ENCODE measurements at regions not wholly inside any gene's neighbourhood (a gene's known extent, or its start where the extent isn't known, plus 50 kb on each side); places are given as distances from the start of the nearest gene placed in this dataset.
A peak's percentile ranks its signal among the peaks of the same experiment; 100 is the strongest.

DNA sequence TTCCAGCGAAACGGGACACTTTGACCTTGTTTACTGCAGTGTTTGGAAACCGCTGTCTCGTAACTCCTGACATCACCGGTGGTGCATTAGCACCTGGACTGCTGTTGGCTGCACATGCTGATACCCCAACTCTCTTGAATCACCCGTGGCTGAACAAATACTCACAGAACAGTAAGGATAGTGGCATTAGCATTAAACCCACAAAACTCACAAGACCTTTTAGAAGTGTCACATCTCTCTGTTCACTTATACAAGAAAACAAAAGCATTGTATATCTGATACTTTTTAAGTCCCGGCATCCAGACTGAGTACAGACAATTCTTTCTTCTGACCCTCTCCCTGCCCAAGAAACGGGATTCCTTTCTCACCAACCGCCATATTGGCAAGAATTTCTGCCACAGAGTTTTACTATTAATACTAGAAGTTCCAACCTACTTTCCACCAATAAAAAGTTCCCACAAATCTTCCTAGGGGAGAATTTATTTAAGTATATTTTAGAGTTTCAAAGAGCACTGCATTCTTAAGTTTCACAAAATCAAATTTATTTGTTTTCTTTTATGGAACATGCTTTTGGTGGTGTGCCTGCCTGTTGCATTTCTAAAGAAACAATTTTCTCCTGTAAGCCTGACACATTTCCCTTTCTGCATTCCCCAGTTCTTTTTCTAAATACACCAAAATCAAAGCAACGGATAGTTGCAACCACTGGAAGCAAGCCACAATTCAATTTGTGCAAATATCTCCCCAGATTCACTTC is 208.4 kb upstream of the KLF14 start:
- WGBS (ENCODE audit: insufficient coverage): 30% methylated on average over 5 of the region's 10 CpGs
- Histone ChIP-seq H3K27ac (ENCODE audit: low read depth, low read length) (no peak overlapping the region), H3K9me3 (ENCODE audit: control insufficient read depth, insufficient read depth, low read length) (no peaks in the 10 kb centered on the region), H3K4me3 (ENCODE audit: low read depth, low read length) (no peak overlapping the region), H3K36me3 (ENCODE audit: control insufficient read depth, insufficient read depth, low read length) (no peaks in the 10 kb centered on the region), H3K4me1 (ENCODE audit: control insufficient read depth, insufficient read depth, low read length) (no peaks in the 10 kb centered on the region), H3K27me3 (ENCODE audit: control insufficient read depth, insufficient read depth, low read length) (no peaks in the 10 kb centered on the region)
- peak in 1 of 6 donors; percentile 30 for DNase-seq (ENCODE audit: low read depth in 4 of 6, low spot score in 6 of 6)

DNA sequence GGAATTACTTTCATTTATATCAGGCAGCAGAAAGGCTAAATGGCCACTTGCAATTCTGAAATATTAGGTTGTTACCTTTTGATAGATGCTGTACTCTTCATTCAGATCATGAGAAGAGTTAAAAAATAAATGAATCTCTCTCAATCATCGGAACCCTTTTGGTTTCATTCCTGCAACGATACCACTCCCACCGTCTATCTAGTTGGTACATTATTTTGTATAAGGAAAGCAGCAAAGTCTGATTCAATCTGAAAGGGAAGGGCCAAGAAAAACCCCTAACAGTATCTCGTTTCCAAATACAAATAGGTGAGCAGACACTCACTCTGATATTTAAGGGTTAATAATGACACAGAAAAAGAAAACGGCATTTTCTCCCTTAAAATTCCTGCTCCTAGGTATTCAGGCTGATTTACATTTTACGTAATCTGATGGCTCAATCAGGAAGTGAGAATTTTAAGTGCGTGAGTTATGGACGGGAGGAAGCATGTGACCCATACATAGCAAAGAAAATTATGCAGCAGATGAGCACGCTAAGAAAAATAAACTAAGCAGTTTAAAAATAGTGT is 209.4 kb upstream of the KLF14 start:
- H3K4me3 ChIP-seq (ENCODE audit: low read depth, low read length): peak overlapping the region; percentile 24
- H3K9me3 ChIP-seq (ENCODE audit: control insufficient read depth, insufficient read depth, low read length): no peaks in the 10 kb centered on the region
- peak in 2 of 6 donors; percentile 30 to 54 for DNase-seq (ENCODE audit: low read depth in 4 of 6, low spot score in 6 of 6)
- H3K4me1 ChIP-seq (ENCODE audit: control insufficient read depth, insufficient read depth, low read length): no peaks in the 10 kb centered on the region
- no peaks in the 10 kb centered on the region for H3K27me3 ChIP-seq (ENCODE audit: control insufficient read depth, insufficient read depth, low read length)
- H3K36me3 ChIP-seq (ENCODE audit: control insufficient read depth, insufficient read depth, low read length): no peaks in the 10 kb centered on the region
- H3K27ac ChIP-seq (ENCODE audit: low read depth, low read length): no peak overlapping the region
- WGBS (ENCODE audit: insufficient coverage): no CpG with 5 or more reads among the region's 9 CpGs

DNA sequence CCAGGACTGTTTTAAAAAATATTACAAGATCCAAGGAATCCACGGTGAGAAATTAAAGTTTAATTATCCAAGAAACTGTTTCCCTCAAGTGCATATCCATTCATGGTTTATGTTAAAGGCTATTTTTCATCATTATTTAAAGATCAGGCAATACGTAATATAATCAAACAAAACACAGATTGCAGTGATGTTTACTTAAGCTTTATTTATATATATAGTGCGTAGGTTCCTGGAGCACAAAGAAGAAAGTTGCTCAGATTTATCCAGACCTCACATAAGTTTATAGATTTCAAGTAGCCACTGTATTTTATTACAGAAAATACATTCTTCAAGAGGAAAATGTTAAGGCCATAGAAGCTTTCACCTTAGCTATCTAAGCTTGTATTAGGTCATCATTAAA is 210.0 kb upstream of the KLF14 start:
- peak overlapping the region; percentile 24 for H3K4me3 ChIP-seq (ENCODE audit: low read depth, low read length)
- no CpG with 5 or more reads among the region's 3 CpGs for WGBS (ENCODE audit: insufficient coverage)
- no peaks in the 10 kb centered on the region for H3K27me3 ChIP-seq (ENCODE audit: control insufficient read depth, insufficient read depth, low read length)
- no peak overlapping the region for H3K27ac ChIP-seq (ENCODE audit: low read depth, low read length)
- H3K9me3 ChIP-seq (ENCODE audit: control insufficient read depth, insufficient read depth, low read length): no peaks in the 10 kb centered on the region
- no peaks in the 10 kb centered on the region for H3K4me1 ChIP-seq (ENCODE audit: control insufficient read depth, insufficient read depth, low read length)
- no peaks in the 10 kb centered on the region for H3K36me3 ChIP-seq (ENCODE audit: control insufficient read depth, insufficient read depth, low read length)
- DNase-seq (ENCODE audit: low read depth in 4 of 6, low spot score in 6 of 6): no peak

DNA sequence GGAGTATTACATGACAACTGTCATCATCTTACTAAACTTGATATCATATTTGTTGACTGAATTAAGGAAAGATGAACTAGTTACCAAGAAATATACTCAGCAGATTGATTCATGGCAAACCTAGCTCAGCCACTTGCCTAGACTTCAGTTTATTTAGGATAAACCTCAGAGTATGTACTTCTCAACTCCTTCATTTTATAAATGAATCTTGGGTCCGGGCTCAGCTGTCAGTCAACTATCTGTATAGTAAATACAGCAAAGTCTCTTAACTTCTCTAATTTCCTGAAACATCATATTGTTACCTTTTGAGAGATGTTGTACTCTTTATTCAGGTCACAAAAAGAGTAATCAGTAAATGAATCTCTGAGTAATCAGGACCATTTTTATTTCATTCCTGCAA is 211.0 kb upstream of the KLF14 start:
- H3K4me1 ChIP-seq (ENCODE audit: control insufficient read depth, insufficient read depth, low read length): no peaks in the 10 kb centered on the region
- no peaks in the 10 kb centered on the region for H3K27me3 ChIP-seq (ENCODE audit: control insufficient read depth, insufficient read depth, low read length)
- no CpG with 5 or more reads among the region's 1 CpG for WGBS (ENCODE audit: insufficient coverage)
- no peaks in the 10 kb centered on the region for H3K36me3 ChIP-seq (ENCODE audit: control insufficient read depth, insufficient read depth, low read length)
- no peak overlapping the region for H3K4me3 ChIP-seq (ENCODE audit: low read depth, low read length)
- no peak for DNase-seq (ENCODE audit: low read depth in 4 of 6, low spot score in 6 of 6)
- no peaks in the 10 kb centered on the region for H3K9me3 ChIP-seq (ENCODE audit: control insufficient read depth, insufficient read depth, low read length)
- no peak overlapping the region for H3K27ac ChIP-seq (ENCODE audit: low read depth, low read length)

DNA sequence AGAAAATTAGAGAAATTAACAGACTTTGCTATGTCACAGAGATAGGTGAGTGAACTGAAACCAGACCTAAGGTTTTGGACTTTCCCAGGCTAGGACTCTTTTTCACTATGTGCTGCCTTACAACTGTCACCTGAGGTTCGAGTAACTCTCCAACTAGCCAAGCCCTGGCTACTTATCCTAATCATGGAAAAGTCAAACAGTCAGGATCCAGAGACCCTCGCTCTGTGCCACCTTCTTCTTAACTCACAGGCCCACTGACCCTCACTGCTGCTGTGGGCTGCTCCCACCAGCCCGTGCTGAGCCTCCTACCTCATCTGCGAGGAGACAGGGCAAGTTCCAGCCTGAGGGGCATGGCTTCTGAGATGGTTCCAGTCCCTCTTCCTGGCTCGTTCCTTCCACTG is 211.4 kb upstream of the KLF14 start:
- DNase-seq (ENCODE audit: low read depth in 4 of 6, low spot score in 6 of 6): no peak
- H3K27ac ChIP-seq (ENCODE audit: low read depth, low read length): no peak overlapping the region
- 83% methylated on average over 4 of the region's 5 CpGs for WGBS (ENCODE audit: insufficient coverage)
- no peaks in the 10 kb centered on the region for H3K27me3 ChIP-seq (ENCODE audit: control insufficient read depth, insufficient read depth, low read length)
- H3K36me3 ChIP-seq (ENCODE audit: control insufficient read depth, insufficient read depth, low read length): no peaks in the 10 kb centered on the region
- no peaks in the 10 kb centered on the region for H3K4me1 ChIP-seq (ENCODE audit: control insufficient read depth, insufficient read depth, low read length)
- no peaks in the 10 kb centered on the region for H3K9me3 ChIP-seq (ENCODE audit: control insufficient read depth, insufficient read depth, low read length)
- no peak overlapping the region for H3K4me3 ChIP-seq (ENCODE audit: low read depth, low read length)

DNA sequence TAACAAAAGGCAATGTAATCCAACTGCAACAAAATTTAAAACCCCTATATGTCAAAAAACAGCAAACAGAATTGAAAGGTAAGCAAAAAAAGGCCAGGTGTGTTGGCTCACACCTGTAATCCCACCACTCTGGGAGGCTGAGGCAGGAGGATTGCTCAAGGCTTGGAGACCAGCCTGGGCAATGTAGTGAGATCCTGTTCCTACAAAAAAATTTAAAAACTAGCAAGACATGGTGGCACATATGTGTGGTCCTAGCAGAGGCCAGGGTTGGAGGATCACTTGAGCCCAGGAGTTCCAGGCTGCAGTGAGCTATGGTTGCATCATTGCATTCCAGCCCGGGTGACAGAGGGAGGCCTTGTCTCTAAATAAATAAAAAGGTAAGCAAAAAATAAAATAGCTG is 212.1 kb upstream of the KLF14 start:
- no CpG with 5 or more reads among the region's 1 CpG for WGBS (ENCODE audit: insufficient coverage)
- no peaks in the 10 kb centered on the region for H3K4me1 ChIP-seq (ENCODE audit: control insufficient read depth, insufficient read depth, low read length)
- no peaks in the 10 kb centered on the region for H3K27me3 ChIP-seq (ENCODE audit: control insufficient read depth, insufficient read depth, low read length)
- no peaks in the 10 kb centered on the region for H3K9me3 ChIP-seq (ENCODE audit: control insufficient read depth, insufficient read depth, low read length)
- H3K27ac ChIP-seq (ENCODE audit: low read depth, low read length): no peak overlapping the region
- H3K36me3 ChIP-seq (ENCODE audit: control insufficient read depth, insufficient read depth, low read length): no peaks in the 10 kb centered on the region
- no peak for DNase-seq (ENCODE audit: low read depth in 4 of 6, low spot score in 6 of 6)
- no peak overlapping the region for H3K4me3 ChIP-seq (ENCODE audit: low read depth, low read length)

DNA sequence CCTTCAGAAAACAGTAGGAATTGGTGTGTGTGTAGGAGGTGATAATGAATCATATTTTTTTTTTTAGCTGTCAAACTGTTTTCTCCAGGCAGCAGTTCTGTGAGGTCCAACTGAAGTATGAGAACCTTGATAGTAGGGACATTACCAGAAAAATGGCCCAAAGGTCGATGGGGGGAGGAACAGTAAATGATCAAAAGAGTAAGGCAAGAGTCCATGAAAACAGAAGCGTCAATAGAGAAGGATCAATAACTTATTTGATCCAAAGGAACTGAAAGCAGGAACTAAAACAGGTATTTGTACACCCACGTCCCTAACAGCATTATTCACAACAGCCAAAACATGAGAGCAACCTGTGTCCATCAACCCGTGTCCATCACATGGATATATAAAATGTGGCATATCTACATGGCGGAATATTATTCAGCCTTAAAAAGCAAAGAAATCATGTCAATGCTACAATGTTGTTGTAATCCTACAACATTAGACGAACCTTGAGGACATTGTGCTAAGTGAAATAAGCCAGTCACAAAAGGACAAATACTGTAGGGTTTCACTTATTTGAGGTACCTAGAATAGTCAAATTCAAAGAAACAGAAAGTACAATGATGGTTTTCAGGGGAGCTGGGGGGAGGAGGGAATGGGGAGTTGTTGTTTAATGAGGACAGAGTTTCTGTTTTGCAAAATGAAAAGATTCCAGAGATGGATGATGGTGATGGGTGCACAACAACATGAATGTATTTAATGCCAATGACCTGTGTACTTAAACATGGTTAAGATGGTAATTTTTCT is 214.0 kb upstream of the KLF14 start:
- no peaks in the 10 kb centered on the region for H3K4me1 ChIP-seq (ENCODE audit: control insufficient read depth, insufficient read depth, low read length)
- DNase-seq (ENCODE audit: low read depth in 4 of 6, low spot score in 6 of 6): no peak
- H3K9me3 ChIP-seq (ENCODE audit: control insufficient read depth, insufficient read depth, low read length): no peaks in the 10 kb centered on the region
- H3K36me3 ChIP-seq (ENCODE audit: control insufficient read depth, insufficient read depth, low read length): no peaks in the 10 kb centered on the region
- no peak overlapping the region for H3K4me3 ChIP-seq (ENCODE audit: low read depth, low read length)
- H3K27me3 ChIP-seq (ENCODE audit: control insufficient read depth, insufficient read depth, low read length): no peaks in the 10 kb centered on the region
- H3K27ac ChIP-seq (ENCODE audit: low read depth, low read length): no peak overlapping the region
- WGBS (ENCODE audit: insufficient coverage): 100% methylated on average over 1 of the region's 6 CpGs

DNA sequence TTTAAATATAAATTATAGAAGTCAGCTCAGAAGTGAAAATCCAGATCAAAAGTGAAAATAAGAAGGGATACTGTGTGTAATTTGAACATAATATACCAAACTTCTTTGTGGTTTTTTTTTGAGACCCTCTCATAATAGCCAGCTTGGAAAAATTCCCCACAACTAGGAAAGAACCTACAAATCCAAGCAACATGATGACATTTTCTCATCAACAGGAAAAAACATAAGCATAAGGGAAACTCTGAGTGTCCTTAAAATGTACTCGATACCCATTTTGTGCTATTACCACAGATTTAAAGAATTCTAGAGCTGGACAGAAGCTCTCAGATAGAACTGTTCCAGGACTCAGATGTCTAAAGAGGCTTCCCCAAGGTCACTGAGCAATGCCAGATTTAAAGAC is 214.8 kb upstream of the KLF14 start:
- no peaks in the 10 kb centered on the region for H3K36me3 ChIP-seq (ENCODE audit: control insufficient read depth, insufficient read depth, low read length)
- no peaks in the 10 kb centered on the region for H3K4me1 ChIP-seq (ENCODE audit: control insufficient read depth, insufficient read depth, low read length)

DNA sequence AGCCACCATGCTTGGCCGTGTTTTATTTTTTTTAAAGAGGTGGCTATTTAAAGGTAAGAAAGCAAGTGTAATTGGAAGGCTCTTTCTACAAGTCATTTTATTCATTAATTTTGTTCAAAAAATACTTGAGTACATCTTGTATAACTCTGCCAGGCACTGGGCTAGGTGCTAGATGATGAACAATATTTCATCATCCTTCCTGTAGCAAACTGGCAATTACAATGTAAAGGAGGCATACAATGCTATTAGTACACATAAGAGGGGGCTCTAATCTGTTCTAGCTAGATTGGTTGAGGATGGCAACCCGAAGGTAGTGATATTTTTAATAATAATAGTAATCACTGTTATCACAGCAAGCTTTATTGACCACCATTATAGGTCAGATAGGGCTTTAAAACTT is 215.5 kb upstream of the KLF14 start:
- Histone ChIP-seq H3K27ac (ENCODE audit: low read depth, low read length) (no peak overlapping the region), H3K4me1 (ENCODE audit: control insufficient read depth, insufficient read depth, low read length) (no peaks in the 10 kb centered on the region), H3K4me3 (ENCODE audit: low read depth, low read length) (no peak overlapping the region), H3K36me3 (ENCODE audit: control insufficient read depth, insufficient read depth, low read length) (no peaks in the 10 kb centered on the region), H3K27me3 (ENCODE audit: control insufficient read depth, insufficient read depth, low read length) (no peaks in the 10 kb centered on the region), H3K9me3 (ENCODE audit: control insufficient read depth, insufficient read depth, low read length) (no peaks in the 10 kb centered on the region)
- no CpG with 5 or more reads among the region's 2 CpGs for WGBS (ENCODE audit: insufficient coverage)
- no peak for DNase-seq (ENCODE audit: low read depth in 4 of 6, low spot score in 6 of 6)

More for the DNA sequence above, 214.8 kb upstream of the KLF14 start:
- Histone ChIP-seq H3K4me3 (ENCODE audit: low read depth, low read length) (no peak overlapping the region), H3K27ac (ENCODE audit: low read depth, low read length) (no peak overlapping the region), H3K27me3 (ENCODE audit: control insufficient read depth, insufficient read depth, low read length) (no peaks in the 10 kb centered on the region), H3K9me3 (ENCODE audit: control insufficient read depth, insufficient read depth, low read length) (no peaks in the 10 kb centered on the region)
- WGBS (ENCODE audit: insufficient coverage): no CpG with 5 or more reads among the region's 1 CpG
- no peak for DNase-seq (ENCODE audit: low read depth in 4 of 6, low spot score in 6 of 6)

Measured in spinal cord (tissue), 9 donors.